HL-60 (cell line): ENCODE measurements at regions not wholly inside any gene's neighbourhood (a gene's known extent, or its start where the extent isn't known, plus 50 kb on each side); places are given as distances from the start of the nearest gene placed in this dataset.

Source experiments
- DNase-seq, 2 experiments: peaks; one replicate each; pipeline ENCODE4 v3.0.0-alpha.2; 2010 to 2020; ENCODE audit warnings: low read depth in 1 of 2, low spot score in 1 of 2
- H3K27ac ChIP-seq: fragments of 250-450 bp; sonication (Bioruptor Pico); replicated peaks from 2 replicates; pipeline ENCODE4 v1.5.1; 2020; ENCODE audit warnings: mild to moderate bottlenecking, moderate library complexity
- H3K27me3 ChIP-seq: fragments of 250-450 bp; sonication (Bioruptor Pico); 2 replicates; pipeline ENCODE4 v1.5.1; 2021; ENCODE audit warnings: mild to moderate bottlenecking, moderate library complexity; ENCODE audit not compliant: insufficient read depth, poor library complexity, severe bottlenecking
- H3K4me3 ChIP-seq: replicated peaks from 2 replicates; pipeline ENCODE4 v1.5.1; 2011; ENCODE audit warnings: mild to moderate bottlenecking, control low read depth, low read length; ENCODE audit not compliant: insufficient read depth
- GABPA ChIP-seq: IDR thresholded peaks from 2 replicates; pipeline ENCODE4 v1.6.1; 2012; ENCODE audit warnings: low read depth
- POLR2AphosphoS5 ChIP-seq: IDR thresholded peaks from 2 replicates; pipeline ENCODE4 v1.6.1; 2012; ENCODE audit warnings: low read depth
- SPI1 ChIP-seq: IDR thresholded peaks from 2 replicates; pipeline ENCODE4 v1.6.1; 2012; ENCODE audit warnings: low read depth, mild to moderate bottlenecking, borderline replicate concordance
- TF ChIP-seq, protein P1 (sequence below): IDR thresholded peaks from one replicate; pipeline ENCODE4 v1.5.1; 2011; ENCODE audit warnings: low read length, control low read depth, inconsistent platforms; ENCODE audit not compliant: insufficient read depth
- TF ChIP-seq, protein P2 (sequence below): IDR thresholded peaks from 2 replicates; pipeline ENCODE4 v1.6.1; 2012; ENCODE audit warnings: low read depth; ENCODE audit not compliant: insufficient replicate concordance

DNA sequence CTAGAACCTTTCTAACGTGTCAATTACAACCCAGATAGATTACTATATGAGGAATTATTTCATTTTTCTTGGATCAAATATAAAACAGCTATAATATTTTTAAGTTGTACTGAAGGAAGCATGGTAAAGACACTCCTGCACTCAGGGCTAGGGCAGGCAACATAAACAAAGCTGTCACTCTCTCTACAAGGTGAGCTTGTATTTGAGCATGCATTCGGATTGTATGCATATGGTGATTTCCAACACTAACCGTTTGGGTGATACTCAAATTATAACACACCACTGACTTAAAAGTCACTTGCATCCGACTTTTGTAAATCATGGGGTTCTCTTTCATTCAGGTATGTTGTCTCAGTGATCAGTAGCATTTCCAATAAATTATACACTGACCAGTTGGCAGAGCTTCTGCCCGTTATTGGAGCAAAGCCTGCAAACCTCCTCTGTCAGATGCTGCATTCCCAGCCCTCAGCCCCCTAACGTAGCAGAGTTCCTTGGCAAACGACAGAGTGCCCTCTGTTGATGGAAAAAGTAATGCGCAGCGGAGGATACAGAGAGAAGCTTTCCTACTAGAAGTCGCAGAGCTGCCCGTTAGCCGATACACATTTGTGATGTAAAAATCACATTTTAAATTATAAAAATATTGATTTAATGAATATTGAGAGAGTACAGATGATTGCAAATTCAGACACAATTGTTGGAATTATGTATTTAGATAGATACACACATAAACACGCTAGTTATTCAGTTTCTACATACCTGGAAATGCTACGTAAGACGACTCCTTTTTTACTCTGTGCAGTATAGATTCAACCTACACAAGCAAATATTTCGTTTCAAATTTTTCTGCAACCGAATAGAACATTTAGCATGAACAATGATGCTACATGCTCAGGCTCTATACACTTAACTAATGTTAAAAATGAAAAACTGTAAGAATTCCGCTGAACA, 173.9 kb upstream of the SP4 start:
- Histone ChIP-seq H3K27me3 (peaks cover 6% of the 10 kb centered on the region), H3K4me3 (no peak overlapping the region), H3K27ac (no peak overlapping the region)
- TF ChIP-seq, protein P1, sequence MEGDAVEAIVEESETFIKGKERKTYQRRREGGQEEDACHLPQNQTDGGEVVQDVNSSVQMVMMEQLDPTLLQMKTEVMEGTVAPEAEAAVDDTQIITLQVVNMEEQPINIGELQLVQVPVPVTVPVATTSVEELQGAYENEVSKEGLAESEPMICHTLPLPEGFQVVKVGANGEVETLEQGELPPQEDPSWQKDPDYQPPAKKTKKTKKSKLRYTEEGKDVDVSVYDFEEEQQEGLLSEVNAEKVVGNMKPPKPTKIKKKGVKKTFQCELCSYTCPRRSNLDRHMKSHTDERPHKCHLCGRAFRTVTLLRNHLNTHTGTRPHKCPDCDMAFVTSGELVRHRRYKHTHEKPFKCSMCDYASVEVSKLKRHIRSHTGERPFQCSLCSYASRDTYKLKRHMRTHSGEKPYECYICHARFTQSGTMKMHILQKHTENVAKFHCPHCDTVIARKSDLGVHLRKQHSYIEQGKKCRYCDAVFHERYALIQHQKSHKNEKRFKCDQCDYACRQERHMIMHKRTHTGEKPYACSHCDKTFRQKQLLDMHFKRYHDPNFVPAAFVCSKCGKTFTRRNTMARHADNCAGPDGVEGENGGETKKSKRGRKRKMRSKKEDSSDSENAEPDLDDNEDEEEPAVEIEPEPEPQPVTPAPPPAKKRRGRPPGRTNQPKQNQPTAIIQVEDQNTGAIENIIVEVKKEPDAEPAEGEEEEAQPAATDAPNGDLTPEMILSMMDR, result peak; percentile 30
- no peak for TF ChIP-seq SPI1
- DNase-seq, result peak in 1 of 2 experiments; percentile 34

DNA sequence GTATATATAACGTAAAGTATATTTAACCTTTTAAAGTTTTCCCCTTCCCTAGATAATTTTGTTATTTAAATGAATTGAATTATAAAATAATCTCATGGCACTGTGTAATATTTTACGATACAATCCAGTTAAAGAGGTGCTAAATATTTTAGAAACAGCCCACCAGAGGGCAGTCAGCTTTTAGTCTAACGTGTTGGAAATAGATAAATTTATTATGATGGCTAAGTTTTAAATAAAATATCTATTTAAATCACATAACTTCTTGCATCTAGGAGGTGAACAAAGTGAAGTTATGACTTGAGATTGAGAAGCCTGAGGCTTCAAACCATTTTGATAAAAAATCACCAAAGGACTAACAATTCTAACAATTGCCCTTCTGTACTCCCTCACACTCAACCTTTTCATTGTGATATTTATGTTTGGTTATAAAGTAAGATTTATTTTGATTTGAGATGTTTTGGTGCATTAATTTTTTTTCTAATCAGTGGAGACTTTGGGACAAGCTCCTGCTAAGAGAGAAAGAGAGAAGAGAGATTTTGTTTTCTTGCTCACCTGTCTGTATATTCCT, 171.5 kb upstream of the SP4 start:
- no peak overlapping the region for H3K4me3 ChIP-seq
- H3K27me3 ChIP-seq, result peaks cover 3% of the 10 kb centered on the region
- DNase-seq, result no peak
- TF ChIP-seq GABPA (no peak), SPI1 (no peak), POLR2AphosphoS5 (no peak)
- TF ChIP-seq, protein P2, sequence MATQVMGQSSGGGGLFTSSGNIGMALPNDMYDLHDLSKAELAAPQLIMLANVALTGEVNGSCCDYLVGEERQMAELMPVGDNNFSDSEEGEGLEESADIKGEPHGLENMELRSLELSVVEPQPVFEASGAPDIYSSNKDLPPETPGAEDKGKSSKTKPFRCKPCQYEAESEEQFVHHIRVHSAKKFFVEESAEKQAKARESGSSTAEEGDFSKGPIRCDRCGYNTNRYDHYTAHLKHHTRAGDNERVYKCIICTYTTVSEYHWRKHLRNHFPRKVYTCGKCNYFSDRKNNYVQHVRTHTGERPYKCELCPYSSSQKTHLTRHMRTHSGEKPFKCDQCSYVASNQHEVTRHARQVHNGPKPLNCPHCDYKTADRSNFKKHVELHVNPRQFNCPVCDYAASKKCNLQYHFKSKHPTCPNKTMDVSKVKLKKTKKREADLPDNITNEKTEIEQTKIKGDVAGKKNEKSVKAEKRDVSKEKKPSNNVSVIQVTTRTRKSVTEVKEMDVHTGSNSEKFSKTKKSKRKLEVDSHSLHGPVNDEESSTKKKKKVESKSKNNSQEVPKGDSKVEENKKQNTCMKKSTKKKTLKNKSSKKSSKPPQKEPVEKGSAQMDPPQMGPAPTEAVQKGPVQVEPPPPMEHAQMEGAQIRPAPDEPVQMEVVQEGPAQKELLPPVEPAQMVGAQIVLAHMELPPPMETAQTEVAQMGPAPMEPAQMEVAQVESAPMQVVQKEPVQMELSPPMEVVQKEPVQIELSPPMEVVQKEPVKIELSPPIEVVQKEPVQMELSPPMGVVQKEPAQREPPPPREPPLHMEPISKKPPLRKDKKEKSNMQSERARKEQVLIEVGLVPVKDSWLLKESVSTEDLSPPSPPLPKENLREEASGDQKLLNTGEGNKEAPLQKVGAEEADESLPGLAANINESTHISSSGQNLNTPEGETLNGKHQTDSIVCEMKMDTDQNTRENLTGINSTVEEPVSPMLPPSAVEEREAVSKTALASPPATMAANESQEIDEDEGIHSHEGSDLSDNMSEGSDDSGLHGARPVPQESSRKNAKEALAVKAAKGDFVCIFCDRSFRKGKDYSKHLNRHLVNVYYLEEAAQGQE, result no peak
- TF ChIP-seq, protein P1, result no peak
- H3K27ac ChIP-seq, result no peak overlapping the region

DNA sequence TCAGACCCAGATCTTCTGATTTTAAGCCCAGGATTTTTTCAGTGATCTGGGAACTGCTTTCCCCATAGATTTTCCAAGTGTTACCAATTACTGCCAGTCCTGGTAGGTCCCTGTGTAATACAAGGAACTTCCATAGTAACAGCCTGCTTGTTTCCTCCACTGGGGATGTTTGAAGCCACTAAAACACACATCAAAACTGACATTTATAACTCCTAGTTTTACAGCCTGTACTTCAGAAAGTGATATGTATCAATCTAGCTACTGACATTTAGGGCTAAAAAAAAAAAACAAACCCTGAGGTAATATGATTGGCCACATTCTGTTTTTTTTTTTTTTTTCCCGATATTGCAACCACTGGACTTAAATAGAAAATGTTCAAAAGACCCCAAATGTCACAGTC, 166.9 kb upstream of the SP4 start:
- DNase-seq, result no peak

More for the DNA sequence above, 166.9 kb upstream of the SP4 start:
- Histone ChIP-seq H3K27ac (no peak overlapping the region), H3K27me3 (no peaks in the 10 kb centered on the region), H3K4me3 (no peak overlapping the region)
- TF ChIP-seq POLR2AphosphoS5, result no peak
- no peak for TF ChIP-seq GABPA
- no peak for TF ChIP-seq SPI1
- TF ChIP-seq, protein P1, result no peak
- TF ChIP-seq, protein P2, result no peak
